ENCODE measurements at regions not wholly inside any gene's neighbourhood (a gene's known extent, or its start where the extent isn't known, plus 50 kb on each side); places are given as distances from the start of the nearest gene placed in this dataset.

DNA sequence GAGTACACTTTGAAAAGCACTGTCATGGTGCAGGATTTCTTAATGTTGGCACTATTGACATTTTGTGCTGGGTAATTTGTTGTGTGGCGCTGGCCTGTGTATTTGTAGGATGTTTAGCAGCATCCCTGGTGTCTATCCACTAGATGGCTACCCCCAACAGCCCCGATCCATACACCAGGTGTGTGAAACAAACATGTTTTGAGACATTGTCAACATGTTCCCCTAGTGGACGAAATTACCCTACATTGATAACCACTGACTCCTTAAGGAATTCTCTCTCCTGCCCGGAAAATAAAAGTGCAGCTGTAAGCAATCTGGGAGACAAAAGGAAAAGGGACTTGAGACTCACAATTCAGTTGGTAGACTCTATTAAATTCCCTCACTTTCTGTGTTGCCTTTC is 52.6 kb upstream of the TMEM200A start (continued):
- TF ChIP-seq, protein P1, sequence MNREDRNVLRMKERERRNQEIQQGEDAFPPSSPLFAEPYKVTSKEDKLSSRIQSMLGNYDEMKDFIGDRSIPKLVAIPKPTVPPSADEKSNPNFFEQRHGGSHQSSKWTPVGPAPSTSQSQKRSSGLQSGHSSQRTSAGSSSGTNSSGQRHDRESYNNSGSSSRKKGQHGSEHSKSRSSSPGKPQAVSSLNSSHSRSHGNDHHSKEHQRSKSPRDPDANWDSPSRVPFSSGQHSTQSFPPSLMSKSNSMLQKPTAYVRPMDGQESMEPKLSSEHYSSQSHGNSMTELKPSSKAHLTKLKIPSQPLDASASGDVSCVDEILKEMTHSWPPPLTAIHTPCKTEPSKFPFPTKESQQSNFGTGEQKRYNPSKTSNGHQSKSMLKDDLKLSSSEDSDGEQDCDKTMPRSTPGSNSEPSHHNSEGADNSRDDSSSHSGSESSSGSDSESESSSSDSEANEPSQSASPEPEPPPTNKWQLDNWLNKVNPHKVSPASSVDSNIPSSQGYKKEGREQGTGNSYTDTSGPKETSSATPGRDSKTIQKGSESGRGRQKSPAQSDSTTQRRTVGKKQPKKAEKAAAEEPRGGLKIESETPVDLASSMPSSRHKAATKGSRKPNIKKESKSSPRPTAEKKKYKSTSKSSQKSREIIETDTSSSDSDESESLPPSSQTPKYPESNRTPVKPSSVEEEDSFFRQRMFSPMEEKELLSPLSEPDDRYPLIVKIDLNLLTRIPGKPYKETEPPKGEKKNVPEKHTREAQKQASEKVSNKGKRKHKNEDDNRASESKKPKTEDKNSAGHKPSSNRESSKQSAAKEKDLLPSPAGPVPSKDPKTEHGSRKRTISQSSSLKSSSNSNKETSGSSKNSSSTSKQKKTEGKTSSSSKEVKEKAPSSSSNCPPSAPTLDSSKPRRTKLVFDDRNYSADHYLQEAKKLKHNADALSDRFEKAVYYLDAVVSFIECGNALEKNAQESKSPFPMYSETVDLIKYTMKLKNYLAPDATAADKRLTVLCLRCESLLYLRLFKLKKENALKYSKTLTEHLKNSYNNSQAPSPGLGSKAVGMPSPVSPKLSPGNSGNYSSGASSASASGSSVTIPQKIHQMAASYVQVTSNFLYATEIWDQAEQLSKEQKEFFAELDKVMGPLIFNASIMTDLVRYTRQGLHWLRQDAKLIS (CRISPR knock-in tag; IDR thresholded peaks at IDR 0.05; ENCODE audit: borderline replicate concordance): no peak
- no peak for TF ChIP-seq ZNF396 (CRISPR knock-in tag; IDR thresholded peaks at IDR 0.05; ENCODE audit: borderline replicate concordance)

DNA sequence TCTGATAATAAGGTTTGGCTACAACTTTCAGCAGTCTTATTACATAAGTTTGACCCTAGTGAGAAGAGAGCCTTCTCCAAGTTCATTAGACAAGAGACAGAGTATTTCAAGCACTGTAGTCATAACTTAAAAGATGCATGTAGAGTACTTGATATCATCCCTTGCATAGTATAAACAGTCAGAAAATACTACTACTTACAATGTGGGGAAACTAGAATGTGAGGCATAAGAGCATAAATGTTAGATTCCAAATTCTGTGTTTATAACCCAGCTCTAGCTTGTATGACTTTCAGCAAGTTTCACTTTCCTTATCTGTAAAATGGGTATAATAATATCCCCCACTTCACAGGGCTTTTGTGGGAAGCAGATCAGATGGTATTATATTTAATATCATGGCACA is 56.8 kb upstream of the TMEM200A start:
- Mint-ChIP-seq H3K9me3 (no peaks in the 10 kb centered on the region), H3K27ac (no peak overlapping the region), H3K36me3 (no peaks in the 10 kb centered on the region), H3K4me3 (no peak overlapping the region), H3K4me1 (no peaks in the 10 kb centered on the region), H3K27me3 (ENCODE audit: low read depth) (no peaks in the 10 kb centered on the region)
- DNase-seq (ENCODE audit: low spot score) (no peak), ATAC-seq (no peak)
- POLR2A ChIA-PET: no interaction called here
- TF ChIP-seq, protein P2, sequence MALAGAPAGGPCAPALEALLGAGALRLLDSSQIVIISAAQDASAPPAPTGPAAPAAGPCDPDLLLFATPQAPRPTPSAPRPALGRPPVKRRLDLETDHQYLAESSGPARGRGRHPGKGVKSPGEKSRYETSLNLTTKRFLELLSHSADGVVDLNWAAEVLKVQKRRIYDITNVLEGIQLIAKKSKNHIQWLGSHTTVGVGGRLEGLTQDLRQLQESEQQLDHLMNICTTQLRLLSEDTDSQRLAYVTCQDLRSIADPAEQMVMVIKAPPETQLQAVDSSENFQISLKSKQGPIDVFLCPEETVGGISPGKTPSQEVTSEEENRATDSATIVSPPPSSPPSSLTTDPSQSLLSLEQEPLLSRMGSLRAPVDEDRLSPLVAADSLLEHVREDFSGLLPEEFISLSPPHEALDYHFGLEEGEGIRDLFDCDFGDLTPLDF (CRISPR knock-in tag; IDR thresholded peaks at IDR 0.05): no peak
- TF ChIP-seq RORB (CRISPR knock-in tag; IDR thresholded peaks at IDR 0.05) (no peak), MXD4 (CRISPR knock-in tag; IDR thresholded peaks at IDR 0.05; ENCODE audit: borderline replicate concordance) (no peak), TEAD1 (CRISPR knock-in tag; IDR thresholded peaks at IDR 0.05) (no peak), GTF2I (CRISPR knock-in tag; conservative IDR thresholded peaks at IDR 0.05) (no peak), ELF4 (CRISPR knock-in tag; IDR thresholded peaks at IDR 0.05; ENCODE audit: low read depth) (no peak), SMAD4 (CRISPR knock-in tag; IDR thresholded peaks at IDR 0.05) (no peak)
- TF ChIP-seq, protein P3, sequence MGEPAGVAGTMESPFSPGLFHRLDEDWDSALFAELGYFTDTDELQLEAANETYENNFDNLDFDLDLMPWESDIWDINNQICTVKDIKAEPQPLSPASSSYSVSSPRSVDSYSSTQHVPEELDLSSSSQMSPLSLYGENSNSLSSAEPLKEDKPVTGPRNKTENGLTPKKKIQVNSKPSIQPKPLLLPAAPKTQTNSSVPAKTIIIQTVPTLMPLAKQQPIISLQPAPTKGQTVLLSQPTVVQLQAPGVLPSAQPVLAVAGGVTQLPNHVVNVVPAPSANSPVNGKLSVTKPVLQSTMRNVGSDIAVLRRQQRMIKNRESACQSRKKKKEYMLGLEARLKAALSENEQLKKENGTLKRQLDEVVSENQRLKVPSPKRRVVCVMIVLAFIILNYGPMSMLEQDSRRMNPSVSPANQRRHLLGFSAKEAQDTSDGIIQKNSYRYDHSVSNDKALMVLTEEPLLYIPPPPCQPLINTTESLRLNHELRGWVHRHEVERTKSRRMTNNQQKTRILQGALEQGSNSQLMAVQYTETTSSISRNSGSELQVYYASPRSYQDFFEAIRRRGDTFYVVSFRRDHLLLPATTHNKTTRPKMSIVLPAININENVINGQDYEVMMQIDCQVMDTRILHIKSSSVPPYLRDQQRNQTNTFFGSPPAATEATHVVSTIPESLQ (CRISPR knock-in tag; IDR thresholded peaks at IDR 0.05): no peak
- CTCF ChIA-PET: no interaction called here

DNA sequence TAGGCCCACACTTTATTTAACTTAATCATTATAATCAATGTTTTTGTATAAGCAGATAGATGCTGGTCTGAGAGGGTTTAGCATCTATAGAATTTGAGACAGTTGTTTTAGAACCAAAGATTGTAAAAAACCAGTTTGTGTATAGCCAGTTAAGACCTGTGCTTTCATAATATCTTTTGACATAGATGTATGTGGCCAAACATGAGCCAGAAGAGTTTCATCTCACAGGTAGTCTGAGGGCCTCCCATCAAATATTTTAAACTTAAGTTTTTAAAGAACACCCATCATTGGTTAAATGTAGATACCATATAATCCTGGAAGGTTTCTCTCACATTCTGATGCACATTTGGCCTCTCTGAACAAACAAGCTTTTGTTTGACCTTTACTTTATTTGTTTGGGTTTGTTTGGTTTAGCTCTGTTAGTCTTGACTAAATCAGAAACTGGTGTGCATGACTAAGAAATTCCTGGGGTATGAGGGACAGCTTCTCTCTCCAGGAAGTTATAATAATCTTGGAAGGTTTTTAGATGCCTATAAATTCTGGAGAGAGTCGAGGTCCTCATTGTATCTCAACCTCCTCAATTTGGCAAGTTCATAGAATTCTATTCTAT is 58.0 kb upstream of the TMEM200A start:
- Mint-ChIP-seq H3K27ac (no peak overlapping the region), H3K9me3 (no peaks in the 10 kb centered on the region), H3K4me3 (no peak overlapping the region), H3K36me3 (no peaks in the 10 kb centered on the region), H3K4me1 (no peaks in the 10 kb centered on the region), H3K27me3 (ENCODE audit: low read depth) (no peaks in the 10 kb centered on the region)
- ATAC-seq (no peak), DNase-seq (ENCODE audit: low spot score) (no peak)
- ChIA-PET POLR2A (interaction anchor here (0.5 kb wide), 1 partner anchor 723 kb away, joined by 6 read pairs; no protein-coding TSS in a partner anchor), CTCF (no interaction called here)
- TF ChIP-seq NFATC4 (CRISPR knock-in tag; IDR thresholded peaks at IDR 0.05) (no peak), ZNF317 (CRISPR knock-in tag; IDR thresholded peaks at IDR 0.05; ENCODE audit: borderline replicate concordance, low read depth) (no peak), NFE2L1 (CRISPR knock-in tag; IDR thresholded peaks at IDR 0.05) (no peak), ZNF396 (CRISPR knock-in tag; IDR thresholded peaks at IDR 0.05; ENCODE audit: borderline replicate concordance) (no peak), JUN (CRISPR knock-in tag; IDR thresholded peaks at IDR 0.05) (no peak)
- TF ChIP-seq, protein P4, sequence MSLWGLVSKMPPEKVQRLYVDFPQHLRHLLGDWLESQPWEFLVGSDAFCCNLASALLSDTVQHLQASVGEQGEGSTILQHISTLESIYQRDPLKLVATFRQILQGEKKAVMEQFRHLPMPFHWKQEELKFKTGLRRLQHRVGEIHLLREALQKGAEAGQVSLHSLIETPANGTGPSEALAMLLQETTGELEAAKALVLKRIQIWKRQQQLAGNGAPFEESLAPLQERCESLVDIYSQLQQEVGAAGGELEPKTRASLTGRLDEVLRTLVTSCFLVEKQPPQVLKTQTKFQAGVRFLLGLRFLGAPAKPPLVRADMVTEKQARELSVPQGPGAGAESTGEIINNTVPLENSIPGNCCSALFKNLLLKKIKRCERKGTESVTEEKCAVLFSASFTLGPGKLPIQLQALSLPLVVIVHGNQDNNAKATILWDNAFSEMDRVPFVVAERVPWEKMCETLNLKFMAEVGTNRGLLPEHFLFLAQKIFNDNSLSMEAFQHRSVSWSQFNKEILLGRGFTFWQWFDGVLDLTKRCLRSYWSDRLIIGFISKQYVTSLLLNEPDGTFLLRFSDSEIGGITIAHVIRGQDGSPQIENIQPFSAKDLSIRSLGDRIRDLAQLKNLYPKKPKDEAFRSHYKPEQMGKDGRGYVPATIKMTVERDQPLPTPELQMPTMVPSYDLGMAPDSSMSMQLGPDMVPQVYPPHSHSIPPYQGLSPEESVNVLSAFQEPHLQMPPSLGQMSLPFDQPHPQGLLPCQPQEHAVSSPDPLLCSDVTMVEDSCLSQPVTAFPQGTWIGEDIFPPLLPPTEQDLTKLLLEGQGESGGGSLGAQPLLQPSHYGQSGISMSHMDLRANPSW (CRISPR knock-in tag; conservative IDR thresholded peaks at IDR 0.05; ENCODE audit: low read depth): no peak
- TF ChIP-seq, protein P5, sequence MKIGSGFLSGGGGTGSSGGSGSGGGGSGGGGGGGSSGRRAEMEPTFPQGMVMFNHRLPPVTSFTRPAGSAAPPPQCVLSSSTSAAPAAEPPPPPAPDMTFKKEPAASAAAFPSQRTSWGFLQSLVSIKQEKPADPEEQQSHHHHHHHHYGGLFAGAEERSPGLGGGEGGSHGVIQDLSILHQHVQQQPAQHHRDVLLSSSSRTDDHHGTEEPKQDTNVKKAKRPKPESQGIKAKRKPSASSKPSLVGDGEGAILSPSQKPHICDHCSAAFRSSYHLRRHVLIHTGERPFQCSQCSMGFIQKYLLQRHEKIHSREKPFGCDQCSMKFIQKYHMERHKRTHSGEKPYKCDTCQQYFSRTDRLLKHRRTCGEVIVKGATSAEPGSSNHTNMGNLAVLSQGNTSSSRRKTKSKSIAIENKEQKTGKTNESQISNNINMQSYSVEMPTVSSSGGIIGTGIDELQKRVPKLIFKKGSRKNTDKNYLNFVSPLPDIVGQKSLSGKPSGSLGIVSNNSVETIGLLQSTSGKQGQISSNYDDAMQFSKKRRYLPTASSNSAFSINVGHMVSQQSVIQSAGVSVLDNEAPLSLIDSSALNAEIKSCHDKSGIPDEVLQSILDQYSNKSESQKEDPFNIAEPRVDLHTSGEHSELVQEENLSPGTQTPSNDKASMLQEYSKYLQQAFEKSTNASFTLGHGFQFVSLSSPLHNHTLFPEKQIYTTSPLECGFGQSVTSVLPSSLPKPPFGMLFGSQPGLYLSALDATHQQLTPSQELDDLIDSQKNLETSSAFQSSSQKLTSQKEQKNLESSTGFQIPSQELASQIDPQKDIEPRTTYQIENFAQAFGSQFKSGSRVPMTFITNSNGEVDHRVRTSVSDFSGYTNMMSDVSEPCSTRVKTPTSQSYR (CRISPR knock-in tag; IDR thresholded peaks at IDR 0.05): no peak
- TF ChIP-seq, protein P6, sequence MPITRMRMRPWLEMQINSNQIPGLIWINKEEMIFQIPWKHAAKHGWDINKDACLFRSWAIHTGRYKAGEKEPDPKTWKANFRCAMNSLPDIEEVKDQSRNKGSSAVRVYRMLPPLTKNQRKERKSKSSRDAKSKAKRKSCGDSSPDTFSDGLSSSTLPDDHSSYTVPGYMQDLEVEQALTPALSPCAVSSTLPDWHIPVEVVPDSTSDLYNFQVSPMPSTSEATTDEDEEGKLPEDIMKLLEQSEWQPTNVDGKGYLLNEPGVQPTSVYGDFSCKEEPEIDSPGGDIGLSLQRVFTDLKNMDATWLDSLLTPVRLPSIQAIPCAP (CRISPR knock-in tag; IDR thresholded peaks at IDR 0.05): no peak
- TF ChIP-seq, protein P7, sequence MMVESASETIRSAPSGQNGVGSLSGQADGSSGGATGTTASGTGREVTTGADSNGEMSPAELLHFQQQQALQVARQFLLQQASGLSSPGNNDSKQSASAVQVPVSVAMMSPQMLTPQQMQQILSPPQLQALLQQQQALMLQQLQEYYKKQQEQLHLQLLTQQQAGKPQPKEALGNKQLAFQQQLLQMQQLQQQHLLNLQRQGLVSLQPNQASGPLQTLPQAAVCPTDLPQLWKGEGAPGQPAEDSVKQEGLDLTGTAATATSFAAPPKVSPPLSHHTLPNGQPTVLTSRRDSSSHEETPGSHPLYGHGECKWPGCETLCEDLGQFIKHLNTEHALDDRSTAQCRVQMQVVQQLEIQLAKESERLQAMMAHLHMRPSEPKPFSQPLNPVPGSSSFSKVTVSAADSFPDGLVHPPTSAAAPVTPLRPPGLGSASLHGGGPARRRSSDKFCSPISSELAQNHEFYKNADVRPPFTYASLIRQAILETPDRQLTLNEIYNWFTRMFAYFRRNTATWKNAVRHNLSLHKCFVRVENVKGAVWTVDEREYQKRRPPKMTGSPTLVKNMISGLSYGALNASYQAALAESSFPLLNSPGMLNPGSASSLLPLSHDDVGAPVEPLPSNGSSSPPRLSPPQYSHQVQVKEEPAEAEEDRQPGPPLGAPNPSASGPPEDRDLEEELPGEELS (CRISPR knock-in tag; IDR thresholded peaks at IDR 0.05): no peak

Data from WTC11 (cell line).